ENCODE measurements at regions not wholly inside any gene's neighbourhood (a gene's known extent, or its start where the extent isn't known, plus 50 kb on each side); places are given as distances from the start of the nearest gene placed in this dataset.

- Histone ChIP-seq H3K9me3 (no peaks in the 10 kb centered on the region), H3K4me3 (no peak overlapping the region), H3K4me2 (no peak overlapping the region), H3K27ac (no peak overlapping the region), H3K4me1 (no peaks in the 10 kb centered on the region)
- FAIRE-seq (no peak), ATAC-seq (no peak), DNase-seq (ENCODE audit: low read depth in 1 of 2, low spot score in 1 of 2) (no peak)
- CTCF ChIA-PET, result no interaction called here
- TF ChIP-seq POLR2A (IDR thresholded peaks at IDR 0.05; ENCODE audit: low read length), result no peak
- no peak for TF ChIP-seq HOXB13 (CRISPR knock-in tag; IDR thresholded peaks at IDR 0.05; ENCODE audit: low read depth)
- no peak for TF ChIP-seq BHLHE40 (IDR thresholded peaks at IDR 0.05; ENCODE audit: low read depth, low read length)
- TF ChIP-seq ZFP36 (IDR thresholded peaks at IDR 0.05; ENCODE audit: borderline replicate concordance, partially characterized antibody), result no peak
- no peak for TF ChIP-seq HES2 (IDR thresholded peaks at IDR 0.05)
- TF ChIP-seq JUN (IDR thresholded peaks at IDR 0.05), result no peak
- TF ChIP-seq NPAS2 (CRISPR knock-in tag; IDR thresholded peaks at IDR 0.05; ENCODE audit: borderline replicate concordance), result no peak
- no peak for TF ChIP-seq KDM5A (IDR thresholded peaks at IDR 0.05)
- no peak for TF ChIP-seq SMC3 (IDR thresholded peaks at IDR 0.05)
- no peak for TF ChIP-seq RCOR1 (IDR thresholded peaks at IDR 0.05; ENCODE audit: low read depth, low read length)
- TF ChIP-seq NR3C1 (IDR thresholded peaks at IDR 0.05), result no peak
- TF ChIP-seq CEBPB (IDR thresholded peaks at IDR 0.05), result no peak
- TF ChIP-seq CBX2 (IDR thresholded peaks at IDR 0.05; ENCODE audit: borderline replicate concordance, low read depth), result no peak
- no peak for TF ChIP-seq RFX5 (IDR thresholded peaks at IDR 0.05)
- no peak for TF ChIP-seq PBX3 (IDR thresholded peaks at IDR 0.05)
- TF ChIP-seq, protein P1, sequence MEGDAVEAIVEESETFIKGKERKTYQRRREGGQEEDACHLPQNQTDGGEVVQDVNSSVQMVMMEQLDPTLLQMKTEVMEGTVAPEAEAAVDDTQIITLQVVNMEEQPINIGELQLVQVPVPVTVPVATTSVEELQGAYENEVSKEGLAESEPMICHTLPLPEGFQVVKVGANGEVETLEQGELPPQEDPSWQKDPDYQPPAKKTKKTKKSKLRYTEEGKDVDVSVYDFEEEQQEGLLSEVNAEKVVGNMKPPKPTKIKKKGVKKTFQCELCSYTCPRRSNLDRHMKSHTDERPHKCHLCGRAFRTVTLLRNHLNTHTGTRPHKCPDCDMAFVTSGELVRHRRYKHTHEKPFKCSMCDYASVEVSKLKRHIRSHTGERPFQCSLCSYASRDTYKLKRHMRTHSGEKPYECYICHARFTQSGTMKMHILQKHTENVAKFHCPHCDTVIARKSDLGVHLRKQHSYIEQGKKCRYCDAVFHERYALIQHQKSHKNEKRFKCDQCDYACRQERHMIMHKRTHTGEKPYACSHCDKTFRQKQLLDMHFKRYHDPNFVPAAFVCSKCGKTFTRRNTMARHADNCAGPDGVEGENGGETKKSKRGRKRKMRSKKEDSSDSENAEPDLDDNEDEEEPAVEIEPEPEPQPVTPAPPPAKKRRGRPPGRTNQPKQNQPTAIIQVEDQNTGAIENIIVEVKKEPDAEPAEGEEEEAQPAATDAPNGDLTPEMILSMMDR (IDR thresholded peaks at IDR 0.05), result no peak
- TF ChIP-seq MAZ (IDR thresholded peaks at IDR 0.05; ENCODE audit: borderline replicate concordance, low read depth, low read length), result no peak
- TF ChIP-seq, protein P2, sequence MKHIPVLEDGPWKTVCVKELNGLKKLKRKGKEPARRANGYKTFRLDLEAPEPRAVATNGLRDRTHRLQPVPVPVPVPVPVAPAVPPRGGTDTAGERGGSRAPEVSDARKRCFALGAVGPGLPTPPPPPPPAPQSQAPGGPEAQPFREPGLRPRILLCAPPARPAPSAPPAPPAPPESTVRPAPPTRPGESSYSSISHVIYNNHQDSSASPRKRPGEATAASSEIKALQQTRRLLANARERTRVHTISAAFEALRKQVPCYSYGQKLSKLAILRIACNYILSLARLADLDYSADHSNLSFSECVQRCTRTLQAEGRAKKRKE (CRISPR knock-in tag; IDR thresholded peaks at IDR 0.05; ENCODE audit: low read depth), result no peak
- 7% methylated on average over 4 of the region's 4 CpGs for WGBS (ENCODE audit: missing lambda C conversion rate)
- POLR2A ChIA-PET, result no interaction called here
Measured at GRCh38 chr10:130713135-130713534, 576.9 kb downstream of the GLRX3 start.

DNA sequence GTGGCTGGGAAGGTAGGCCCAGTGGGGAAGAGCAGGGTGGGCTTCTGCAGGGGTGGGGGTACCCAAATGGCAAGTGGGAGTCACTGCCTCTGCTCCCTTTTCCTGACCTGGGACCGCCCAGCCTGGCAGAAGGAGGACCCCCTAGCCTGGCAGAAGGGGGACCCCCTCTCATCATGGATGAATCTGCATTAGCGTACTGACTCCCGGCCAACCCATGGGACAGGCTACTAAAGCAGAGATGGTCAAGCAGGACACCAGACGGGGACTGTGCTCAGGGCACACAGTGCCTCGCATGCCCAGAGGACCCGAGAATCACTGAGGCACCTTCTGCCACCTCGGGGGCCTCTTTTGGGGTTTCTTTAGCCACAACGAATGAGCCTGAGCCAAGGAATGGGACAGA is 577.5 kb downstream of the GLRX3 start:
- 2% methylated on average over 8 of the region's 8 CpGs for WGBS (ENCODE audit: missing lambda C conversion rate)
- FAIRE-seq (no peak), DNase-seq (ENCODE audit: low read depth in 1 of 2, low spot score in 1 of 2) (no peak), ATAC-seq (no peak)
- no peak overlapping the region for H3K4me2 ChIP-seq
- CTCF ChIA-PET, result no interaction called here
- no peak overlapping the region for H3K4me3 ChIP-seq
- TF ChIP-seq ZNF302 (CRISPR knock-in tag; IDR thresholded peaks at IDR 0.05) (no peak), RNF2 (IDR thresholded peaks at IDR 0.05; ENCODE audit: borderline replicate concordance, low read depth) (no peak), EP300 (IDR thresholded peaks at IDR 0.05) (no peak), NR3C1 (IDR thresholded peaks at IDR 0.05) (no peak), EHMT2 (IDR thresholded peaks at IDR 0.05; ENCODE audit: low read depth) (no peak), TFCP2L1 (CRISPR knock-in tag; IDR thresholded peaks at IDR 0.05) (no peak), GATA3 (IDR thresholded peaks at IDR 0.05; ENCODE audit: borderline replicate concordance) (no peak), SMC3 (IDR thresholded peaks at IDR 0.05) (no peak), HOXB13 (CRISPR knock-in tag; IDR thresholded peaks at IDR 0.05; ENCODE audit: low read depth) (no peak), RFX5 (IDR thresholded peaks at IDR 0.05) (no peak), JUNB (IDR thresholded peaks at IDR 0.05) (no peak), NFE2L2 (conservative IDR thresholded peaks at IDR 0.05; ENCODE audit: low read length) (no peak), ESRRA (IDR thresholded peaks at IDR 0.05; ENCODE audit: borderline replicate concordance, low read length) (no peak), PHF8 (IDR thresholded peaks at IDR 0.05; ENCODE audit: borderline replicate concordance, low read depth) (no peak), ZSCAN20 (CRISPR knock-in tag; IDR thresholded peaks at IDR 0.05) (no peak)
- H3K27ac ChIP-seq, result no peak overlapping the region
- POLR2A ChIA-PET, result no interaction called here
- H3K9me3 ChIP-seq, result no peaks in the 10 kb centered on the region
- H3K4me1 ChIP-seq, result no peaks in the 10 kb centered on the region

All from A549 (cell line).